ENCODE measurements at regions not wholly inside any gene's neighbourhood (a gene's known extent, or its start where the extent isn't known, plus 50 kb on each side); places are given as distances from the start of the nearest gene placed in this dataset.

GRCh38 chr6:118386975-118387374 is 161.1 kb upstream of the PLN start (continued):
- TF ChIP-seq BACH1 (tag; IDR thresholded peaks at IDR 0.05) (peak; percentile 68; the same call in 1 of the 2 replicates), MAFK (IDR thresholded peaks at IDR 0.05; ENCODE audit: low read length) (peak; percentile 84), LARP7 (IDR thresholded peaks at IDR 0.05) (no peak), EP400 (IDR thresholded peaks at IDR 0.05) (no peak), TCF7 (IDR thresholded peaks at IDR 0.05; ENCODE audit: borderline replicate concordance) (no peak), NFE2 (IDR thresholded peaks at IDR 0.05; ENCODE audit: low read depth) (peak; percentile 81), MEF2D (tag; conservative IDR thresholded peaks at IDR 0.05; ENCODE audit: low read depth) (no peak), ZNF316 (IDR thresholded peaks at IDR 0.05) (peak; percentile 92), SAFB (IDR thresholded peaks at IDR 0.05; ENCODE audit: borderline replicate concordance, low read depth, low read length) (no peak), ZNF507 (tag; conservative IDR thresholded peaks at IDR 0.05) (no peak), BRF2 (IDR thresholded peaks at IDR 0.05; ENCODE audit: borderline replicate concordance, insufficient read depth, insufficient read length) (no peak), ZBED1 (IDR thresholded peaks at IDR 0.05) (no peak), DIDO1 (tag; IDR thresholded peaks at IDR 0.05; ENCODE audit: low read depth) (no peak), ZBTB12 (CRISPR knock-in tag; IDR thresholded peaks at IDR 0.05) (no peak), FOXJ3 (CRISPR knock-in tag; IDR thresholded peaks at IDR 0.05) (no peak), CREB3L1 (IDR thresholded peaks at IDR 0.05; ENCODE audit: borderline replicate concordance, low read depth) (no peak), ZNF253 (CRISPR knock-in tag; conservative IDR thresholded peaks at IDR 0.05) (no peak), ZBTB7A (IDR thresholded peaks at IDR 0.05; ENCODE audit: borderline replicate concordance, control insufficient read depth, low read depth, low read length) (no peak), TFE3 (CRISPR knock-in tag; IDR thresholded peaks at IDR 0.05) (no peak), RCOR1 (IDR thresholded peaks at IDR 0.05; ENCODE audit: borderline replicate concordance in 1 of 2, low read depth in 2 of 2, low read length in 2 of 2) (no peak), KLF13 (tag; IDR thresholded peaks at IDR 0.05; ENCODE audit: borderline replicate concordance, low read depth) (no peak), ZNF717 (CRISPR knock-in tag; IDR thresholded peaks at IDR 0.05) (no peak), FOXJ2 (tag; IDR thresholded peaks at IDR 0.05) (no peak), SPI1 (IDR thresholded peaks at IDR 0.05; ENCODE audit: borderline replicate concordance, low read depth, low read length) (peak; percentile 33; the same call in 1 of the 2 replicates)

Measured in K562 (cell line).